ENCODE measurements at regions not wholly inside any gene's neighbourhood (a gene's known extent, or its start where the extent isn't known, plus 50 kb on each side); places are given as distances from the start of the nearest gene placed in this dataset.

DNA sequence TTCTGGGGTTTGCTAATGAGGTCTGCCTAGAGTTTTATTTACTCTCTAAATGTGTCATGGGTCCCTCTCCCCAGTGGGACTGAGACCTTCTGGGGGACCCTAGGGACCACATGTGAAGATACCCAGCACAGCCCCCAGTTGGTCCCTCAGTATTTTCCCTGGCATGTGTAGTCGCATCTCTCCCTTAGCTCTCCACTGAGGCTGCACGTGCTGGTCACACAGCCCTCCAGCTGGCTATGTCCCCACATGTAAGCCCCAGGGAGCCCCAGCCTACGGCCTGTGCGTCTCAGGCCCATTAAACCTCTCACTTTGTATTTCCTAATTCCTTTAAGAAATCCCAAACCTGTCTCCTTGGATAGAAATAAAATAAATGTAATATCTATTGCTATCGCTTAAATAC lies 189.6 kb upstream of the TSHZ3 start:
- Histone ChIP-seq H3K4me3 (replicated peaks; ENCODE audit: insufficient read depth, low read length) (no peak overlapping the region), H3K27me3 (ENCODE audit: insufficient read depth, poor library complexity, severe bottlenecking) (no peaks in the 10 kb centered on the region), H3K27ac (replicated peaks) (no peak overlapping the region)
- no peak for DNase-seq (ENCODE audit: low read depth in 1 of 2, low spot score in 1 of 2)
- TF ChIP-seq, protein P1, sequence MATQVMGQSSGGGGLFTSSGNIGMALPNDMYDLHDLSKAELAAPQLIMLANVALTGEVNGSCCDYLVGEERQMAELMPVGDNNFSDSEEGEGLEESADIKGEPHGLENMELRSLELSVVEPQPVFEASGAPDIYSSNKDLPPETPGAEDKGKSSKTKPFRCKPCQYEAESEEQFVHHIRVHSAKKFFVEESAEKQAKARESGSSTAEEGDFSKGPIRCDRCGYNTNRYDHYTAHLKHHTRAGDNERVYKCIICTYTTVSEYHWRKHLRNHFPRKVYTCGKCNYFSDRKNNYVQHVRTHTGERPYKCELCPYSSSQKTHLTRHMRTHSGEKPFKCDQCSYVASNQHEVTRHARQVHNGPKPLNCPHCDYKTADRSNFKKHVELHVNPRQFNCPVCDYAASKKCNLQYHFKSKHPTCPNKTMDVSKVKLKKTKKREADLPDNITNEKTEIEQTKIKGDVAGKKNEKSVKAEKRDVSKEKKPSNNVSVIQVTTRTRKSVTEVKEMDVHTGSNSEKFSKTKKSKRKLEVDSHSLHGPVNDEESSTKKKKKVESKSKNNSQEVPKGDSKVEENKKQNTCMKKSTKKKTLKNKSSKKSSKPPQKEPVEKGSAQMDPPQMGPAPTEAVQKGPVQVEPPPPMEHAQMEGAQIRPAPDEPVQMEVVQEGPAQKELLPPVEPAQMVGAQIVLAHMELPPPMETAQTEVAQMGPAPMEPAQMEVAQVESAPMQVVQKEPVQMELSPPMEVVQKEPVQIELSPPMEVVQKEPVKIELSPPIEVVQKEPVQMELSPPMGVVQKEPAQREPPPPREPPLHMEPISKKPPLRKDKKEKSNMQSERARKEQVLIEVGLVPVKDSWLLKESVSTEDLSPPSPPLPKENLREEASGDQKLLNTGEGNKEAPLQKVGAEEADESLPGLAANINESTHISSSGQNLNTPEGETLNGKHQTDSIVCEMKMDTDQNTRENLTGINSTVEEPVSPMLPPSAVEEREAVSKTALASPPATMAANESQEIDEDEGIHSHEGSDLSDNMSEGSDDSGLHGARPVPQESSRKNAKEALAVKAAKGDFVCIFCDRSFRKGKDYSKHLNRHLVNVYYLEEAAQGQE (IDR thresholded peaks at IDR 0.05; ENCODE audit: insufficient replicate concordance, low read depth), result no peak
- TF ChIP-seq POLR2AphosphoS5 (IDR thresholded peaks at IDR 0.05; ENCODE audit: low read depth) (no peak), GABPA (IDR thresholded peaks at IDR 0.05; ENCODE audit: low read depth) (no peak), SPI1 (IDR thresholded peaks at IDR 0.05; ENCODE audit: borderline replicate concordance, low read depth) (no peak)
- TF ChIP-seq, protein P2, sequence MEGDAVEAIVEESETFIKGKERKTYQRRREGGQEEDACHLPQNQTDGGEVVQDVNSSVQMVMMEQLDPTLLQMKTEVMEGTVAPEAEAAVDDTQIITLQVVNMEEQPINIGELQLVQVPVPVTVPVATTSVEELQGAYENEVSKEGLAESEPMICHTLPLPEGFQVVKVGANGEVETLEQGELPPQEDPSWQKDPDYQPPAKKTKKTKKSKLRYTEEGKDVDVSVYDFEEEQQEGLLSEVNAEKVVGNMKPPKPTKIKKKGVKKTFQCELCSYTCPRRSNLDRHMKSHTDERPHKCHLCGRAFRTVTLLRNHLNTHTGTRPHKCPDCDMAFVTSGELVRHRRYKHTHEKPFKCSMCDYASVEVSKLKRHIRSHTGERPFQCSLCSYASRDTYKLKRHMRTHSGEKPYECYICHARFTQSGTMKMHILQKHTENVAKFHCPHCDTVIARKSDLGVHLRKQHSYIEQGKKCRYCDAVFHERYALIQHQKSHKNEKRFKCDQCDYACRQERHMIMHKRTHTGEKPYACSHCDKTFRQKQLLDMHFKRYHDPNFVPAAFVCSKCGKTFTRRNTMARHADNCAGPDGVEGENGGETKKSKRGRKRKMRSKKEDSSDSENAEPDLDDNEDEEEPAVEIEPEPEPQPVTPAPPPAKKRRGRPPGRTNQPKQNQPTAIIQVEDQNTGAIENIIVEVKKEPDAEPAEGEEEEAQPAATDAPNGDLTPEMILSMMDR (IDR thresholded peaks at IDR 0.05; ENCODE audit: insufficient read depth, low read length), result no peak

DNA sequence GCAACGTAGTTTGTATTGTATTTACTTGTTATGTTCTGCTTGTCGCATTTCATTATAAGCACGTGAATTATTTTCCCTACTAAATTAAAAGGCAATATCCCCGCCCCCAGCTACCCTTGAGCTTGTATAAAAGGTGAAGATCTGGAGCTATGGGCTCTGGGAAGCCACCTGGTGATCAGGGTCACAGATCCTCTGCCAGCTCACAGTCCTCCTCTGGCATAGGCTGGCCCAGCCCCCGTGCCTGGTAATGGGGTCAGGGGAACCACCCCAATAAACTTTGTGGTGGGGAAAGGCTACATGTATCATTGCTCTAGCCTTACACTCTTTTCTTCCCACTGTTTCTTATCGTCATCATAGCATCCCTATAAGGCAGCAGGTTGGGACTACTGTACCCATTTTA lies 190.2 kb upstream of the TSHZ3 start:
- Histone ChIP-seq H3K27ac (replicated peaks) (no peak overlapping the region), H3K27me3 (ENCODE audit: insufficient read depth, poor library complexity, severe bottlenecking) (no peaks in the 10 kb centered on the region), H3K4me3 (replicated peaks; ENCODE audit: insufficient read depth, low read length) (no peak overlapping the region)
- TF ChIP-seq, protein P1 (IDR thresholded peaks at IDR 0.05; ENCODE audit: insufficient replicate concordance, low read depth), result no peak
- DNase-seq (ENCODE audit: low read depth in 1 of 2, low spot score in 1 of 2), result no peak

DNA sequence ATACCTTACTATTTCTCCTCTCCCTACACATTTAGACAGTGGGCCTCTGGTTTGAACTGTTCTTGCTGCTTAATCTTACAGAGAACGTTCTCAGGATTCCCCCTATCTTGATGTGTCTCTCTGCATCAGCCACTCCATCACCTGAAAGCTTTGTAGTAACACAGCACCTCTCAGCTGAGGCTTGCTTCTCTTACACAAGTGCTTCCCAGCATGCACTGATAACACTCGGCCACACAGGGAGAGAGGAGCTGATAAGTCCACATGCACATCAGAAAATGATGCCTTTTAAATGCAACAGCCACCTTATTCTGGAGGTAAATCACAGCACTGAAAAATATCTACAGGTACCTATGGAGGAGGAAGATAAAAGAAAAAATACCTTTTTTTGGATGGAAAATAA lies 192.2 kb upstream of the TSHZ3 start:
- DNase-seq (ENCODE audit: low read depth in 1 of 2, low spot score in 1 of 2), result no peak

More for the DNA sequence above, 192.2 kb upstream of the TSHZ3 start:
- H3K27me3 ChIP-seq (ENCODE audit: insufficient read depth, poor library complexity, severe bottlenecking), result no peaks in the 10 kb centered on the region
- H3K27ac ChIP-seq (replicated peaks), result no peak overlapping the region
- TF ChIP-seq, protein P2 (IDR thresholded peaks at IDR 0.05; ENCODE audit: insufficient read depth, low read length), result no peak
- TF ChIP-seq POLR2AphosphoS5 (IDR thresholded peaks at IDR 0.05; ENCODE audit: low read depth) (no peak), GABPA (IDR thresholded peaks at IDR 0.05; ENCODE audit: low read depth) (no peak), SPI1 (IDR thresholded peaks at IDR 0.05; ENCODE audit: borderline replicate concordance, low read depth) (no peak)
- TF ChIP-seq, protein P1 (IDR thresholded peaks at IDR 0.05; ENCODE audit: insufficient replicate concordance, low read depth), result no peak
- H3K4me3 ChIP-seq (replicated peaks; ENCODE audit: insufficient read depth, low read length), result no peak overlapping the region

Data from HL-60 (cell line).